HG03378 (cell line): ENCODE measurements at regions not wholly inside any gene's neighbourhood (a gene's known extent, or its start where the extent isn't known, plus 50 kb on each side); places are given as distances from the start of the nearest gene placed in this dataset.
"Not testable (repeated sequence)": the region's sequence is repeated elsewhere in the genome, so short reads cannot be mapped to it uniquely, and the experiment has no call there.

Source experiments
- ATAC-seq: cut with Tn5 transposase; IDR thresholded peaks from one replicate; pipeline ENCODE4 v1.9.1; 2021; ENCODE audit warnings: mild to moderate bottlenecking, moderate library complexity; ENCODE audit not compliant: unreplicated experiment

DNA sequence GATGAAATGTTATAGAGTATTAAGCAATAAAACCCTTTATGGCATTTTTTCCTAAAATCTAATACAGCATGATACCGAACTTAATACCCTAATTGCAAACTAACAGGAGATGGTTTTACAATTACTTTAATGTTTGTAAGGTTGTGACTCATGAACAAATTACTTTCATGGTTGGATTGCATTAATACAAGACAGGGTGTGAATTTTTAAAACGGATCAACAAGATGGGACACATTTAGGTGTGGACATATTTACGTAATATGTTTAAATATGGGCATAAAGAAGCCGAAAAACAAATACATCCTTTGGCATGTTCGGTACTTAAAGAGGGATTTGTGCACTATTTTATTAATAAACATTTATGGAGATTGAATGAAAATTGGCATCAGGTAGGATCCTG, 168.3 kb upstream of the SPRY2 start:
- ATAC-seq = no peak

GRCh38 chr13:80508031-80508430, 167.1 kb upstream of the SPRY2 start:
- no peak for ATAC-seq

- no peak for ATAC-seq
These were observed 163.5 kb upstream of the SPRY2 start for GRCh38 chr13:80504453-80504852.

DNA sequence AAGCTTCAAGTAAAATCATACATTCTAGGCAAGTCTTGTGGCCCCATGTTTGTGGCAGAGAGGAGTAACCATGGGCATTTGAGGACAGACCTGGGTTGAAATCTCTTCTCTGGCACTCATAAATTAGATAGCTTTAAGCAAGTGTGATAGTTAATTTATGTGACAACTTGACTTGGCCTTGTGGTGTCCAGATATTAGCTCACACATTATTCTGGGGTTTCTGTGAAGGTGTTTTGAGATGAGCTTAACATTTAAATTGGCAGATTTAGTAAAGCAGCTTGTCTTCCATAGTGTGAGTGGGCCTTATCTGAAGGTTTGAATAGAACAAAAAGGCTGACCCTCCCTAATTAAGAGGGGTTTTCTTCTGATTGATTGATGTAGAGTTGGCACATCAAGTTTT, 161.4 kb upstream of the SPRY2 start:
- ATAC-seq = no peak

DNA sequence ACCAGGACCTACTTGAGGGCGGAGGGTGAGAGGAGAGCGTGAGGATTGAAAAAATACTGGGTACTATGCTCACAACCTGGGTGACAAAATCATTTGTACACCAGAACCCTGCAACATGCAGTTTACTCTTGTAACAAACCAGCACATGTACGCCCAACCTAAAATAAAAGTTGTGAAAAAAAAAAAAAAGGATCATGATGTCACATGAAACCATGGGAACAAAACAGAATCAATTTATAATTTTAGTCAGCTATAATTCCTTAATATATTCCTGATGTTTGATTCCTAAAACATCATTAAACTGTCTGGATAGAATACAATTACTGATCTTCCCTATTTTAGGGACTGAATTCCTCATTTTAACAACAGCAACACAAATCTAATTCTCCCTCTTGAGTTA, 160.6 kb upstream of the SPRY2 start:
- ATAC-seq = no peak

DNA sequence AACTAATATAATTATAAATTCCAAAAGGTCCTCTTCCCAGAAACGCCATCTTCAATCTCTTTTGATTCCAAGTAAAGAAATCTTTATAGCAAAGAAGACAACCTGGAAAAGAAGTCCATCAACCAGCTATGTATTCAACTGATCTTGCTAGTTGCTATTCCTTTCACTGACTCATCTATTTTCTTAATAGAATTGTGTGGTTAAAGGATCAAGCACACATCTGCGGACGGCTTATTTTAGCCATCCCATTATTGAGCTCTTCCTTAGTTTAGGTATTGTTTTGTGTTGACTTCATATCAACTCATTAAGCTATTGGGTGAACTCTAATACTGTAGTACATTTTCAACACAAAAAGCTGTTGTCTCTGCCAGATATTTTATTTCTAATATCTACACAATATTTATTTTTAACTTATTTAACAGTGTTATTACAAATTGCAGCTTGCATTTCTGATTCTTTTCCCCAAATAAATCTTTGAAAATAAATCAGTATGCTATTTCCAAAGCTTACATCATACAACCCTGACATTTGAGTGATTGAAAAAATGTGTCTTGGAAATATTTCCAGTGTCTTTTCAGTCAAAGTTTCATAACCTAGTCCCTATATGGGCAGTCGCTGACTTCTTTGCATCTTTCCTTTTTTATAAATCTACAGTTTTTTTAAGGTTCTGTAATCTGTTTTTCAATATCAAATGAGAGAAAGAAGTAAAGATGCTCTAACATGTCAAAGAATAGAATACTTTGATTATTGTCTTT, 158.8 kb upstream of the SPRY2 start:
- no peak for ATAC-seq

- no peak for ATAC-seq
These were observed 157.5 kb upstream of the SPRY2 start for GRCh38 chr13:80498433-80498832.

DNA sequence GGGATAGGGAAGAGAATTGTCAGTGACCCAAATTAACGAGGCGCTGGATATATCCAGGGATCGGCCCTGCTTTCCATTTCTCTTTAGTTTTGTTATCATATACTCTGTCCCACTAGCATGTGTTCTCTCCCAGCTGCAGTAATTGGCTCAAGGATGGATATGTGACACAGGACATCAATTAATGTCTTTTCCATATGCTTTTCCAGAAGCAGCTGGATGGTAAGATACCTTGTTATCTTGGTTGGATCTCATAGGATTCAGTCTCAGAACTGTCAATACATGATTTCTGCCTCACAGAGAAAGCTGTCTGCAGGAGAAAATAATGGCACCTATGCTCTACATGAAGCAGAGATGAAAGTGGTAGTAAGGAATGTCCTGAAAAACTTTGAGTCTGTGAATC, 157.1 kb upstream of the SPRY2 start:
- no peak for ATAC-seq

GRCh38 chr13:80497439-80497838, 156.5 kb upstream of the SPRY2 start:
- ATAC-seq = no peak

DNA sequence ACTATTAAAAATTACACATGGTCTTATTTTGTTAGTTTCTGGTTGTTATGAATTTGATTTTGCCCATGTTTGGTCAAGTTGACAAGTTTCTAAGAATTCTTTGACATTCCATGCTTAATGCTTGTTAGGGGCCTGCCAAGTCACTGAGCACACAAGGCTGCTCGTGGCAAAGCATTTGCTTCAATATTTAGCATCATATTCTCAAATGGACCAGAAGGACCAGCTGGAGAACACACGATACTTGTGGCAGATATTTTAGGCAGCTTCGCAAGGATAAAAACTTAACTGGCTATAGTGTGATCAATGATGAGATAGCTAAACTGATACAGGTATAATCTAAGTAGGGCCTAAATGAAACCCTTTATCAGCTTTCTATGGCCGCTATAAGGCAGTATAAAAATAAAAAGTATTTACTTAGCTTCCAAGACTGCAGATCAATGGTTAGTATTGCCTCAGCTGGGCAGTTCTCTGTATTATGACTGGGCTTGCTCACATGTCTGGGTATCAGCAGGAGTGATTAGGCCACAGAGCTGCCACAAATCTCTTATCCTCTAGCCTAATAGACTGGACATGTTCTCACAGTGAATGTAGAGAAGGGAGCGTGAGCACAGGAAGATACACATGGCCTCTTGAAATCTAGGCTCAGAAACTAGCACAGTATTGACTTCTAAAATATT, 155.9 kb upstream of the SPRY2 start:
- ATAC-seq = no peak

DNA sequence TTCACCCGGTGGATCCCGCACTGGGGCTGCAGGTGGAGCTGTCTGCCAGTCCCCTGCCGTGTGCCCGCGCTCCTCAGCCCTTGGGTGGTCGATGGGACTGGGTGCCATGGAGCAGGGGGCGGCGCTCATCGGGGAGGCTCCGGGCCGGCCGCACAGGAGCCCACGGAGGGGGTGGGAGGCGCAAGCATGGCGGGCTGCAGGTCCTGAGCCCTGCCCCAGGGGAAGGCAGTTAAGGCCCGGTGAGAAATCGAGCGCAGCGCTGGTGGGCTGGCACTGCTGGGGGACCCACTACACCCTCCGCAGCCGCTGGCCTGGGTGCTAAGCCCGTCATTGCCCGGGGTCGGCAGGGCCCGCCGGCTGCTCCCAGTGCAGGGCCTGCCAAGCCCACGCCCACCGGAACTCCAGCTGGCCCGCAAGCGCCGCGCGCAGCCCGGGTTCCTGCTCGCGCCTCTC, 149.6 kb upstream of the SPRY2 start:
- not testable (repeated sequence) for ATAC-seq

- ATAC-seq = no peak
These were observed 145.5 kb upstream of the SPRY2 start for GRCh38 chr13:80486402-80486801.

GRCh38 chr13:80483157-80483556, 142.2 kb upstream of the SPRY2 start:
- no peak for ATAC-seq

- ATAC-seq = no peak
These were observed 140.7 kb upstream of the SPRY2 start for GRCh38 chr13:80481588-80481987.

DNA sequence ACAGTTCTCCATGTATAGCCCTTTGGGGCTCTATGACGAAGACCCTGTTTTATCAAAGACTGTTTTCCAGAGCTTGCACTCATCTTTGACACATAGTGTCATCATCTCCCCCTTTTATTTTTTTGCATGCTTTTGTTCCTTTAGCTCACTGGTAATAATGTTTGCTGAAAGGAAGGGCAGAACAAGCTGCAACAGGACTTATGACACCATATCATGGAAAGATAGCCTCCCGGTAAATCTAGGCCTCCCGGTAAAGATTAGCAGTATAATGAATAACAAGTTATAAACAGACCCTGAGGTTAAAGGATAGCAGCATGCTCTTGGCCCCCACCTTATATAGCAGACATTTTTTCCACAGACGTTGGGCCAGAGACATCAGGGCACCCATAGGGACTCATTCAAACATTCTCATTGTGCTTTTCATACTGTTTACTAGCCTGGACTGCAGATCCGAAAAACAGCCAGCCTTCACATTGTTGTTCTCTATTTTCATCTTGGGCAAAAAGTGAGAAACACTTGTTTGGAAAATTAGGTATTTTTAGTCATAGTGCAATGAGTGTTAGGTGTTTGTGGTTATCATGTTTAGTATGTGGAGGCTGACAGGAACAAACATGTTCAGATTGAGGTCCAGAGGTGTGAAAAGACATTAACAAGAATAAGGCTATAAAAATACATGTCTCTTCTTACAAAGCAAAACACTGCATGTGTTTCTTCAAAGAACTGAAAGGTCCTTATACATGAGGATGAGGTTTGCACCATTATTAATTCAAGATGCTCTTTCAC, 136.9 kb upstream of the SPRY2 start:
- ATAC-seq = peak; percentile 83

GRCh38 chr13:80476953-80477352, 136.0 kb upstream of the SPRY2 start:
- no peak for ATAC-seq

GRCh38 chr13:80475718-80476117, 134.8 kb upstream of the SPRY2 start:
- ATAC-seq = no peak

DNA sequence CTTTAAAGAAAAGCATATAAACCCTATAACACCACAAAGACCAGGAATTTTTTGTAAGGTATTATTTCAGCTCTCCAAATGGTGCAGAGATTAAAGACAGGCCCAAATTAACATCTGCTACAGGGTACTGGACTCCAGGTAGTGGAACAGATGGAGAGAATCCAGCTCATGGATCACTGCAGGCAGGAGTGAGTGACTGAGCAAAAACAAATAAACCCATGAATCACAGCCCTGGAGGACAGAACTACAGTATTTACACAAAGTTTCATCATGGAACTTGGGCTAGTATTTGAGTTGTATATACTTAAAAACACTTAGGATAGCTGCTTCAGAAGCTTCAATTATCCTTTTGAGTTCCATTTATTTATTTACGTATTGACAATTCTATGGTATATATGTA, 132.8 kb upstream of the SPRY2 start:
- no peak for ATAC-seq

- ATAC-seq = no peak
These were observed 129.0 kb upstream of the SPRY2 start for GRCh38 chr13:80469853-80470381.

DNA sequence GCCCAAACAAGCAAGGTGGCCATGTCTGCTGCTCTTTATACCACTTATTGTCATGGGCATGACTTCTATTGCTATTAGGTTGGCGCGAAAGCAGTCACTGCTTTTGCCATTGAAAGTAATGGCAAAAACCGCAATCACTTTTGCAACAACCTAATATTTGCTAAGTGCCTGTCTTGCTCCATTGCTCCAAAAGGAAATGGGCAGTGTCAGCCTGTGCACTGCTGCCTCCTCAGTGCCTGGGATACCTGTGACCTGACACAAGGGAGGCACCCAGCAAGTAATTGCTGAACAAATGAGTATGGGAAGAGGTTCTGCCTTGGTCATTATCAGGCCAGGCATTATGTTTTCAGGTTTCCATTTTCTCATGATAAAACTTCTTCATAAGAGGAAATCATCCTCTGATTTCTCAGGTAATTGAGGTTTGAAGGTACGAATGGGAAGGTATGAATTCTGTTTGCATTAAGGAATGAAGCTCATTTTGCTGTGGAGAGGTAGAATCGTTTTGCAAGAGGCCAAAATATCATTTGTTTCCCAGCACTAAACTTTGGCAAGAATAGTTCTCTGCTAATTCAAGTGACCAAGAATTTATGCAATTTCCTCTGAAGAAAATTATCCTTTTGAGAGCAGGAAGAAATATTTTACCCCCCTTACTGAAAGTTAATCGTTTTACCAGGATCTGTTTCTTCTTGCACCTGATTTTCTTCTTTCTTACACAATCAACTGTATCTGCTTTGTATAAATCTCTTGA, 128.4 kb upstream of the SPRY2 start:
- ATAC-seq = no peak

DNA sequence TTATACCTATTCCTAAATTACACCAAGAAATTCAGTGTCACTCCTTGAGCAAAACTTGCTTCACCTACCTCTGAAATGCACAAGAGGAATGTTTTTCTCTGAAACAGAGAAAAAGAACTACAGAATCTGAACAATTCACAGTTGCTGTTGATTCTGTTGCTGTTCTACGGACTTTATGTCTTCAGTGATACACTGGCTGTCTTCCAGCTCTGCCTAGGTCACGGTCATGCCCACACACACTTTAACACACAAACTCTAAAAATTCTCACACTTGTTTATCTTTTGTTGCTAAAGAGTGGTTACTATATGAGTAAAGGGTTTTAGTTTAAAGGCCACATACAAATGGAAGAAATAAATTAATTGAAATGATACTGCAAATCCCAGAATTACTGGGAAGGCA, 124.4 kb upstream of the SPRY2 start:
- ATAC-seq = no peak
